Mucosa of rectum (tissue), 2 donors: ENCODE measurements at regions not wholly inside any gene's neighbourhood (a gene's known extent, or its start where the extent isn't known, plus 50 kb on each side); places are given as distances from the start of the nearest gene placed in this dataset.

ENCODE experiments used
- H3K27ac ChIP-seq, 2 donors: one replicate each; pipeline ENCODE4 v1.7.0; 2013; ENCODE audit warnings: inconsistent platforms in 2 of 2, low read depth in 2 of 2, low read length in 2 of 2
- H3K27me3 ChIP-seq, 2 donors: one replicate each; pipeline ENCODE4 v1.7.0; 2013; ENCODE audit warnings: low read length in 2 of 2; ENCODE audit not compliant: control insufficient read depth in 2 of 2, insufficient read depth in 2 of 2
- H3K36me3 ChIP-seq, 2 donors: one replicate each; pipeline ENCODE4 v1.7.0; 2013; ENCODE audit warnings: low read length in 2 of 2; ENCODE audit not compliant: control insufficient read depth in 2 of 2, insufficient read depth in 2 of 2
- H3K4me1 ChIP-seq, 2 donors: one replicate each; pipeline ENCODE4 v1.7.0; 2013; ENCODE audit warnings: low read length in 2 of 2, mild to moderate bottlenecking in 1 of 2; ENCODE audit not compliant: control insufficient read depth in 2 of 2, insufficient read depth in 2 of 2
- H3K4me3 ChIP-seq, 2 donors: one replicate each; pipeline ENCODE4 v1.7.0; 2013; ENCODE audit warnings: low read length in 2 of 2
- H3K9ac ChIP-seq, 2 donors: one replicate each; pipeline ENCODE4 v1.7.0; 2013; ENCODE audit warnings: low read length in 2 of 2, low read depth in 1 of 2, mild to moderate bottlenecking in 1 of 2
- H3K9me3 ChIP-seq, 2 donors: one replicate each; pipeline ENCODE4 v1.7.0; 2013; ENCODE audit warnings: low read length in 2 of 2; ENCODE audit not compliant: control insufficient read depth in 2 of 2
- donor health status: healthy.
- donor health status: Normal muscosa, but diverticular disease.

DNA sequence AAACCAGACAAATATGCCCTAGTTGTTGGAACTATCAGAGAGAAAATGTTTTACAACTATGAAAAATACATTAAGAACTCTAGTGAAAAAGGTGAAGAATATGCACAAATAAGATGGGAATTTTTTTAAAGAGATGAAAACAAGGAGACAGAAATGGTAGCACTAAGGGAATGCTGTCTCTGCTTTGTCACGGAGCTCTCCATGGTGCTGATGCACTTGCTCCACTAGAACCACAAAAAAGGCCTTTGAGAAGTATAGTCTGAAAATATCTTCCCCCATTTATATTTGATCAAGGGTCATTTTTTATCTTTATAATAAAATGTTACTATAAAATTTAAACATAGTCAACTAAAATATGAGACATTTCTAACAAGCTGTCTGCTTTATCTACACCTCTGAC, 1655.5 kb upstream of the AGA start:
- Histone ChIP-seq H3K4me1 (no peaks in the 10 kb centered on the region), H3K36me3 (no peaks in the 10 kb centered on the region), H3K9me3 (peaks cover 0 to 2% of the 10 kb centered on the region in 2 donors), H3K27ac (no peak overlapping the region), H3K4me3 (no peak overlapping the region), H3K27me3 (no peaks in the 10 kb centered on the region), H3K9ac (no peak overlapping the region)

DNA sequence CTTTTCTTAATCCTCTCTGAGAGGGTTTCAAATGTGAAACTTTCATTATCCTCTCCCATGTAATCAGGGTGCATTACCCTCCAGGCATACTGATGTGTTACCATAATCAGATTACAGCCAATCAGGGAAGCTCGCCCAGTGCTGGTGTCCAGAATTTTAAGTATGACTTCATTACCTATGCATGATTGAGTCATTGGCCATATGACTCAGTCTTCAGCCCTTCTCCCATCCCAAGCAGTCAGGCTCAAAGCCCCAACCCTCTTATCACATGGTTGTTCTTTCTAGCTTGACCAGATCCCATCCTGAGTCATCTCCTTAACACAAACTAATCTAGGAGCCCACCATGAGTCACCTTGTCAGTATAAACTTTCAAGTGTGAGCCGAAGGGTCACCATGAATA, 1668.1 kb upstream of the AGA start:
- Histone ChIP-seq H3K9me3 (peaks cover 2% of the 10 kb centered on the region in 2 donors), H3K4me3 (no peak overlapping the region), H3K27ac (no peak overlapping the region), H3K27me3 (no peaks in the 10 kb centered on the region), H3K9ac (no peak overlapping the region), H3K36me3 (no peaks in the 10 kb centered on the region), H3K4me1 (no peaks in the 10 kb centered on the region)

DNA sequence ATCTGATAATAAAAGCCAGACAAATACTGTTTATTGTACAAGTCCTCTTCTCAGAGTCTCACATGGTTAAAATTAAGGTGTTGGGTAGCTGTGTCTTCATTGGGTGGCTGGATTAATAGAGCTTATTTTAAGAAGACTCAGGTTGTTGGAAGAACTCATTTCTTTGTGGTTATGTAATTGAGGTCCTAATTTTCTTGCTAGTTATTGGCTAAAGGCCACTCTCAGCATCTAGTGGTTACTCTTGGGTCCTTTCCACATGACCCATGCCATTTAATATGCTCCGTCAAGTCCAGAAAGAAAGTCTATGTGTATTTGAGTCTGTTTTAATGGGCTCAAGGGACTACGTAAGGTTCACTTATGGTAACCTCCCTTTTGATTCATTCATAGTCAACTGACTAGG, 1668.6 kb upstream of the AGA start:
- H3K9me3 ChIP-seq, result peaks cover 2% of the 10 kb centered on the region in 2 donors
- no peaks in the 10 kb centered on the region for H3K27me3 ChIP-seq
- no peaks in the 10 kb centered on the region for H3K4me1 ChIP-seq
- H3K36me3 ChIP-seq, result no peaks in the 10 kb centered on the region
- H3K4me3 ChIP-seq, result no peak overlapping the region
- H3K9ac ChIP-seq, result no peak overlapping the region
- H3K27ac ChIP-seq, result no peak overlapping the region

- no peaks in the 10 kb centered on the region for H3K36me3 ChIP-seq
- H3K27me3 ChIP-seq, result no peaks in the 10 kb centered on the region
- H3K4me1 ChIP-seq, result no peaks in the 10 kb centered on the region
- no peak overlapping the region for H3K4me3 ChIP-seq
- no peak overlapping the region for H3K27ac ChIP-seq
- no peak overlapping the region for H3K9ac ChIP-seq
- peaks cover 2% of the 10 kb centered on the region in 2 donors for H3K9me3 ChIP-seq
Observed at GRCh38 chr4:179112441-179113170, 1670.4 kb upstream of the AGA start.

GRCh38 chr4:179114615-179115014, 1672.4 kb upstream of the AGA start:
- Histone ChIP-seq H3K9me3 (peaks cover 0 to 2% of the 10 kb centered on the region in 2 donors), H3K9ac (no peak overlapping the region), H3K36me3 (no peaks in the 10 kb centered on the region), H3K27ac (no peak overlapping the region), H3K4me3 (no peak overlapping the region), H3K4me1 (no peaks in the 10 kb centered on the region), H3K27me3 (no peaks in the 10 kb centered on the region)

GRCh38 chr4:179116011-179116410, 1673.8 kb upstream of the AGA start:
- Histone ChIP-seq H3K4me3 (no peak overlapping the region), H3K27me3 (no peaks in the 10 kb centered on the region), H3K9me3 (no peaks in the 10 kb centered on the region), H3K4me1 (no peaks in the 10 kb centered on the region), H3K36me3 (no peaks in the 10 kb centered on the region), H3K9ac (no peak overlapping the region), H3K27ac (no peak overlapping the region)

DNA sequence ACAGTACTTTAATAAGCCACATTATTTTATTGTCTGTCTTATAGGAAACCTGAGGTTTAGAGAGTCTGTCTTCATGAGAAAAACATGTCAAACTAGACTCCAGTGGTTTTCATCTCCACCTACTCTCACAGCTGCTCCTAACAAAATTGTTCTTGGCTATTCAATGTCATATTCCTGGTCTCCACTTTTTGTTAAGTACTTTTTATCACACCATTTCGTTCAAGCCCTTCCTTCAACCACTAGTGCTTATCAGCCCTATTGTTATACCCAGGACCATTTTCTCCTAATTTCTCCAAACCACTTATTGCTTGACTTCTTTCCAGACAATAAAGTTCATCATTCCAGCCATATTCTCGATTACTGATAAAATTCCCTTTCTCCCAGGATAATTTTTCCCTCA, 1674.3 kb upstream of the AGA start:
- no peak overlapping the region for H3K27ac ChIP-seq
- no peaks in the 10 kb centered on the region for H3K4me1 ChIP-seq
- H3K9ac ChIP-seq, result no peak overlapping the region
- H3K4me3 ChIP-seq, result no peak overlapping the region
- no peaks in the 10 kb centered on the region for H3K27me3 ChIP-seq
- H3K36me3 ChIP-seq, result no peaks in the 10 kb centered on the region
- H3K9me3 ChIP-seq, result no peaks in the 10 kb centered on the region

- H3K27me3 ChIP-seq, result no peaks in the 10 kb centered on the region
- H3K27ac ChIP-seq, result no peak overlapping the region
- no peak overlapping the region for H3K4me3 ChIP-seq
- H3K36me3 ChIP-seq, result no peaks in the 10 kb centered on the region
- H3K4me1 ChIP-seq, result no peaks in the 10 kb centered on the region
- H3K9ac ChIP-seq, result no peak overlapping the region
- H3K9me3 ChIP-seq, result no peaks in the 10 kb centered on the region
Observed at GRCh38 chr4:179123084-179123483, 1680.8 kb upstream of the AGA start.

DNA sequence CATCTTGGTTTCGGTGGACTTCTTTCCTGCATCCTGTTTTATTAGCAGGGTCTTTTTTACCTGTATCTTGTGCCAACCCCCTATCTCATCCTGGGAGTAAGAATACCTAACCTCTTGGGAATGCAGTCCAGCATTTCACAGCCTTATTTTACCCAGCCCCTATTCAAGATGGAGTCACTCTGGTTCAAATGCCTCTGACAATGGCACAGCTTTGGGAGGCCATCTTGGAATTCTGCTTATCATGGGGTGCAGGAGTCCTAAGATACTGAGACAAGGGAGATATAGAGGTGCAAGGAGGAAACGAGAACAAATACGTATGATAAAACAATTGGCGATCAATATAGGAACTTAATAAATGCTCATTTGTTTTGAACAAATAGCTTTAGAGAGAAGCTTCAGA, 1682.2 kb upstream of the AGA start:
- no peaks in the 10 kb centered on the region for H3K9me3 ChIP-seq
- no peak overlapping the region for H3K27ac ChIP-seq
- H3K36me3 ChIP-seq, result no peaks in the 10 kb centered on the region
- no peaks in the 10 kb centered on the region for H3K4me1 ChIP-seq
- no peaks in the 10 kb centered on the region for H3K27me3 ChIP-seq
- H3K4me3 ChIP-seq, result no peak overlapping the region
- H3K9ac ChIP-seq, result no peak overlapping the region

- Histone ChIP-seq H3K9me3 (no peaks in the 10 kb centered on the region), H3K4me3 (no peak overlapping the region), H3K27ac (no peak overlapping the region), H3K27me3 (no peaks in the 10 kb centered on the region), H3K4me1 (no peaks in the 10 kb centered on the region), H3K9ac (no peak overlapping the region), H3K36me3 (no peaks in the 10 kb centered on the region)
Observed at GRCh38 chr4:179124957-179125356, 1682.7 kb upstream of the AGA start.

DNA sequence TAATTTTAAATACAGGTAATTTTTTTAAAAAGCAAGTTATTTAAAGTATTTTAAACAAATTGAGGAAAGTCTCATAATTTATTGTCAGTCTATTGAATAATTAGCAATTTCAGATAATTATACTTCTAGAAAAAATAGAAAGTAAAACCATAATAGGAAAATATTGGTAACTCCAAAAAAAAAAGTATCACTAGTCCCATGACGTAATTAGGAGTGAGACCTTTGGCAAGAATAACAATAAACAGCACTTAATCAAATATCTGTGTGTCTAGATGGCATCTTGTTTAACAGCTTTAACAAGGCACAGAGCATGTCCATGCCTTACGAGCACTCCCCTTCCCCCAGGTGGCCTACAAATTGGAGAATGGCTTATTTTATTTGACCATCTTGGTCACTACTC, 1683.6 kb upstream of the AGA start:
- Histone ChIP-seq H3K4me3 (no peak overlapping the region), H3K27ac (no peak overlapping the region), H3K9ac (no peak overlapping the region), H3K27me3 (no peaks in the 10 kb centered on the region), H3K9me3 (no peaks in the 10 kb centered on the region), H3K36me3 (no peaks in the 10 kb centered on the region), H3K4me1 (no peaks in the 10 kb centered on the region)
